WTC11 (cell line): ENCODE measurements at regions not wholly inside any gene's neighbourhood (a gene's known extent, or its start where the extent isn't known, plus 50 kb on each side); places are given as distances from the start of the nearest gene placed in this dataset.

Experiments
- ATAC-seq: fragments of 200-7000 bp; cut with Tn5 transposase; 2 replicates; pipeline ENCODE4 v1.10.0; 2021; ENCODE audit warnings: mild to moderate bottlenecking, moderate library complexity
- CTCF ChIA-PET: fragments of 300-600 bp; sonication (Branson Sonifier 250); formaldehyde crosslinking; loops from one replicate; lab custom pipeline; 2021; ENCODE audit warnings: antibody characterized with exemption; lab: Charles Lee
- POLR2A ChIA-PET: fragments of 350-600 bp; sonication (Branson Sonifier 250); formaldehyde crosslinking; loops from one replicate; lab custom pipeline; 2021; ENCODE audit warnings: antibody characterized with exemption; lab: Charles Lee
- DNase-seq: peaks from one replicate; pipeline ENCODE4 v3.0.0; 2021; ENCODE audit warnings: low spot score
- H3K27ac Mint-ChIP-seq: 2 replicates; pipeline ENCODE4 v1.8.0; 2021; ENCODE audit warnings: mixed read lengths
- H3K27me3 Mint-ChIP-seq: 2 replicates; pipeline ENCODE4 v1.8.0; 2021; ENCODE audit warnings: low read depth, mild to moderate bottlenecking, moderate library complexity, mixed read lengths
- H3K36me3 Mint-ChIP-seq: 2 replicates; pipeline ENCODE4 v1.8.0; 2021; ENCODE audit warnings: mixed read lengths
- H3K4me1 Mint-ChIP-seq: 2 replicates; pipeline ENCODE4 v1.8.0; 2022; ENCODE audit warnings: mixed read lengths
- H3K4me3 Mint-ChIP-seq: 2 replicates; pipeline ENCODE4 v1.8.0; 2021; ENCODE audit warnings: mild to moderate bottlenecking, moderate library complexity, mixed read lengths
- H3K9me3 Mint-ChIP-seq: 2 replicates; pipeline ENCODE4 v1.8.0; 2021; ENCODE audit warnings: mixed read lengths
- ATF2 ChIP-seq: sonication (generic); formaldehyde crosslinking; IDR thresholded peaks from 2 replicates; pipeline ENCODE4 v1.8.1; 2022; ENCODE audit warnings: low read depth, missing genetic modification reagents, borderline replicate concordance
- CTCF ChIP-seq: fragments of 200-600 bp; IDR thresholded peaks from 2 replicates; pipeline ENCODE4 v1.8.0; 2022; ENCODE audit warnings: antibody characterized with exemption
- FOXP1 ChIP-seq: sonication (generic); formaldehyde crosslinking; IDR thresholded peaks from 2 replicates; pipeline ENCODE4 v1.8.0; 2022; ENCODE audit warnings: missing genetic modification reagents, mild to moderate bottlenecking, moderate library complexity, borderline replicate concordance
- SMAD4 ChIP-seq: sonication (generic); formaldehyde crosslinking; IDR thresholded peaks from 2 replicates; pipeline ENCODE4 v1.8.0; 2022; ENCODE audit warnings: mild to moderate bottlenecking, missing genetic modification reagents
- SOX15 ChIP-seq: fragments of 250-450 bp; sonication (Bioruptor Pico); IDR thresholded peaks from 2 replicates; pipeline ENCODE4 v1.9.0; 2021; ENCODE audit warnings: mild to moderate bottlenecking
- STAT6 ChIP-seq: sonication (generic); formaldehyde crosslinking; conservative IDR thresholded peaks from 2 replicates; pipeline ENCODE4 v1.8.1; 2023; ENCODE audit warnings: mild to moderate bottlenecking, low read depth, missing genetic modification reagents, moderate library complexity
- TCF7 ChIP-seq: sonication (generic); formaldehyde crosslinking; IDR thresholded peaks from 2 replicates; pipeline ENCODE4 v1.8.0; 2022; ENCODE audit warnings: mild to moderate bottlenecking, low read depth, missing genetic modification reagents, moderate library complexity
- TEAD4 ChIP-seq: sonication (generic); formaldehyde crosslinking; IDR thresholded peaks from 2 replicates; pipeline ENCODE4 v1.8.0; 2022; ENCODE audit warnings: mild to moderate bottlenecking, missing genetic modification reagents
- USF1 ChIP-seq: sonication (generic); formaldehyde crosslinking; IDR thresholded peaks from 2 replicates; pipeline ENCODE4 v1.8.0; 2022; ENCODE audit warnings: mild to moderate bottlenecking, missing genetic modification reagents
- ZNF232 ChIP-seq: sonication (generic); formaldehyde crosslinking; IDR thresholded peaks from 2 replicates; pipeline ENCODE4 v1.8.0; 2022; ENCODE audit warnings: mild to moderate bottlenecking, missing genetic modification reagents
- ZNF512 ChIP-seq: sonication (generic); formaldehyde crosslinking; IDR thresholded peaks from 2 replicates; pipeline ENCODE4 v1.8.1; 2022; ENCODE audit warnings: missing genetic modification reagents, borderline replicate concordance
- TF ChIP-seq, protein P1 (sequence below): fragments of 250-450 bp; sonication (Bioruptor Pico); conservative IDR thresholded peaks from 2 replicates; pipeline ENCODE4 v1.9.0; 2021; ENCODE audit warnings: mild to moderate bottlenecking
- TF ChIP-seq, protein P2 (sequence below): sonication (generic); formaldehyde crosslinking; IDR thresholded peaks from 2 replicates; pipeline ENCODE4 v1.8.0; 2022; ENCODE audit warnings: mild to moderate bottlenecking, missing genetic modification reagents
- TF ChIP-seq, protein P3 (sequence below): sonication (generic); formaldehyde crosslinking; IDR thresholded peaks from 2 replicates; pipeline ENCODE4 v1.8.1; 2023; ENCODE audit warnings: mild to moderate bottlenecking, missing genetic modification reagents, borderline replicate concordance

GRCh38 chr4:124943938-124944337 is 231.4 kb upstream of the ANKRD50 start:
- peak; percentile 48; the same call in 1 of the 2 replicates for ATAC-seq
- TF ChIP-seq ZNF512 (no peak), TEAD4 (CRISPR knock-in tag) (no peak), CTCF (0 out of 2 replicates have a peak, but pooled peaks have one; percentile 13)
- TF ChIP-seq, all 79 proteins: peak for 1
- Mint-ChIP-seq H3K4me1 (peaks cover 14% of the 10 kb centered on the region), H3K27ac (no peak overlapping the region), H3K4me3 (no peak overlapping the region), H3K27me3 (no peaks in the 10 kb centered on the region; the same call in 1 of the 2 replicates), H3K36me3 (no peaks in the 10 kb centered on the region), H3K9me3 (peaks cover 5% of the 10 kb centered on the region)
- POLR2A ChIA-PET, result no interaction called here
- no peak for DNase-seq
- CTCF ChIA-PET, result no interaction called here

- H3K27me3 Mint-ChIP-seq, result no peaks in the 10 kb centered on the region; the same call in 1 of the 2 replicates
- H3K4me3 Mint-ChIP-seq, result no peak overlapping the region
- ChIA-PET CTCF (no interaction called here), POLR2A (no interaction called here)
- no peaks in the 10 kb centered on the region for H3K36me3 Mint-ChIP-seq
- peaks cover 13% of the 10 kb centered on the region for H3K4me1 Mint-ChIP-seq
- no peak overlapping the region for H3K27ac Mint-ChIP-seq
- peaks cover 5% of the 10 kb centered on the region for H3K9me3 Mint-ChIP-seq
- no peak for DNase-seq
- no peak for ATAC-seq
- TF ChIP-seq, protein P1, sequence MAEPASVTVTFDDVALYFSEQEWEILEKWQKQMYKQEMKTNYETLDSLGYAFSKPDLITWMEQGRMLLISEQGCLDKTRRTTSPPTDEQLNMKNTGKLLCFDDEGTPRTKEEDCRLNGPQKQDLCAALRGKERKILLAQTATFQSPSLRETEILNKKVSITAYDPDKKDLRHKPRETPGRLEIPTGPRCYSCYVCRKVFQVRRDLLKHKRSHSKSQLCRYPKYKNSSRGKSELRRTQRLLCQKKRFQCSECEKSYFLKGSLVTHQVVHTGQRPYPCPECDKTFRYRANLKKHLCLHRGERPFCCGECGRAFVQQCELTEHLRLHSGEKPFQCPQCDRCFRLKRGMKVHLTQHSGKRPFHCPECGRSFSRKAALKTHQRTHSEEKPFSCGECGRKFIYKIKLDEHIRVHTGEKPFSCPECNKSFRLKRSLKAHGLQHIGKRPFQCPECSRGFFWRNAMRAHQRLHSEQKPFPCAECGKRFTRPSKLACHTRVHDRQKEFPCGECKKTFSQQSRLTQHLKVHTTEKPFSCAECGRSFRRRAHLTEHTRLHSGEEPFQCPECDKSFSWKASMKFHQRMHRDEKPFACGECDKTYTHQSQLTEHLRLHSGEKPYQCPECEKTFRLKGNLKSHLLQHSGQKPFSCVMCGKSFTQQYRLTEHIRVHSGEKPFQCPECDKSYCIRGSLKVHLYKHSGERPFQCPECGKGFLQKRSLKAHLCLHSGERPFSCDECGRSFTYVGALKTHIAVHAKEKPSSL (CRISPR knock-in tag), result no peak
- no peak for TF ChIP-seq USF1 (CRISPR knock-in tag)
- TF ChIP-seq, protein P2, sequence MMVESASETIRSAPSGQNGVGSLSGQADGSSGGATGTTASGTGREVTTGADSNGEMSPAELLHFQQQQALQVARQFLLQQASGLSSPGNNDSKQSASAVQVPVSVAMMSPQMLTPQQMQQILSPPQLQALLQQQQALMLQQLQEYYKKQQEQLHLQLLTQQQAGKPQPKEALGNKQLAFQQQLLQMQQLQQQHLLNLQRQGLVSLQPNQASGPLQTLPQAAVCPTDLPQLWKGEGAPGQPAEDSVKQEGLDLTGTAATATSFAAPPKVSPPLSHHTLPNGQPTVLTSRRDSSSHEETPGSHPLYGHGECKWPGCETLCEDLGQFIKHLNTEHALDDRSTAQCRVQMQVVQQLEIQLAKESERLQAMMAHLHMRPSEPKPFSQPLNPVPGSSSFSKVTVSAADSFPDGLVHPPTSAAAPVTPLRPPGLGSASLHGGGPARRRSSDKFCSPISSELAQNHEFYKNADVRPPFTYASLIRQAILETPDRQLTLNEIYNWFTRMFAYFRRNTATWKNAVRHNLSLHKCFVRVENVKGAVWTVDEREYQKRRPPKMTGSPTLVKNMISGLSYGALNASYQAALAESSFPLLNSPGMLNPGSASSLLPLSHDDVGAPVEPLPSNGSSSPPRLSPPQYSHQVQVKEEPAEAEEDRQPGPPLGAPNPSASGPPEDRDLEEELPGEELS (CRISPR knock-in tag), result no peak
- no peak for TF ChIP-seq ATF2 (CRISPR knock-in tag)
- TF ChIP-seq FOXP1 (CRISPR knock-in tag), result no peak
- no peak for TF ChIP-seq STAT6 (CRISPR knock-in tag)
- TF ChIP-seq ZNF232 (CRISPR knock-in tag), result no peak
- TF ChIP-seq TCF7 (CRISPR knock-in tag), result no peak
- TF ChIP-seq SMAD4 (CRISPR knock-in tag), result no peak
- TF ChIP-seq, protein P3, sequence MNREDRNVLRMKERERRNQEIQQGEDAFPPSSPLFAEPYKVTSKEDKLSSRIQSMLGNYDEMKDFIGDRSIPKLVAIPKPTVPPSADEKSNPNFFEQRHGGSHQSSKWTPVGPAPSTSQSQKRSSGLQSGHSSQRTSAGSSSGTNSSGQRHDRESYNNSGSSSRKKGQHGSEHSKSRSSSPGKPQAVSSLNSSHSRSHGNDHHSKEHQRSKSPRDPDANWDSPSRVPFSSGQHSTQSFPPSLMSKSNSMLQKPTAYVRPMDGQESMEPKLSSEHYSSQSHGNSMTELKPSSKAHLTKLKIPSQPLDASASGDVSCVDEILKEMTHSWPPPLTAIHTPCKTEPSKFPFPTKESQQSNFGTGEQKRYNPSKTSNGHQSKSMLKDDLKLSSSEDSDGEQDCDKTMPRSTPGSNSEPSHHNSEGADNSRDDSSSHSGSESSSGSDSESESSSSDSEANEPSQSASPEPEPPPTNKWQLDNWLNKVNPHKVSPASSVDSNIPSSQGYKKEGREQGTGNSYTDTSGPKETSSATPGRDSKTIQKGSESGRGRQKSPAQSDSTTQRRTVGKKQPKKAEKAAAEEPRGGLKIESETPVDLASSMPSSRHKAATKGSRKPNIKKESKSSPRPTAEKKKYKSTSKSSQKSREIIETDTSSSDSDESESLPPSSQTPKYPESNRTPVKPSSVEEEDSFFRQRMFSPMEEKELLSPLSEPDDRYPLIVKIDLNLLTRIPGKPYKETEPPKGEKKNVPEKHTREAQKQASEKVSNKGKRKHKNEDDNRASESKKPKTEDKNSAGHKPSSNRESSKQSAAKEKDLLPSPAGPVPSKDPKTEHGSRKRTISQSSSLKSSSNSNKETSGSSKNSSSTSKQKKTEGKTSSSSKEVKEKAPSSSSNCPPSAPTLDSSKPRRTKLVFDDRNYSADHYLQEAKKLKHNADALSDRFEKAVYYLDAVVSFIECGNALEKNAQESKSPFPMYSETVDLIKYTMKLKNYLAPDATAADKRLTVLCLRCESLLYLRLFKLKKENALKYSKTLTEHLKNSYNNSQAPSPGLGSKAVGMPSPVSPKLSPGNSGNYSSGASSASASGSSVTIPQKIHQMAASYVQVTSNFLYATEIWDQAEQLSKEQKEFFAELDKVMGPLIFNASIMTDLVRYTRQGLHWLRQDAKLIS, result no peak
- no peak for TF ChIP-seq SOX15
Measured at GRCh38 chr4:124943145-124943889, 230.8 kb upstream of the ANKRD50 start.
